ENCODE measurements at regions not wholly inside any gene's neighbourhood (a gene's known extent, or its start where the extent isn't known, plus 50 kb on each side); places are given as distances from the start of the nearest gene placed in this dataset.

DNA sequence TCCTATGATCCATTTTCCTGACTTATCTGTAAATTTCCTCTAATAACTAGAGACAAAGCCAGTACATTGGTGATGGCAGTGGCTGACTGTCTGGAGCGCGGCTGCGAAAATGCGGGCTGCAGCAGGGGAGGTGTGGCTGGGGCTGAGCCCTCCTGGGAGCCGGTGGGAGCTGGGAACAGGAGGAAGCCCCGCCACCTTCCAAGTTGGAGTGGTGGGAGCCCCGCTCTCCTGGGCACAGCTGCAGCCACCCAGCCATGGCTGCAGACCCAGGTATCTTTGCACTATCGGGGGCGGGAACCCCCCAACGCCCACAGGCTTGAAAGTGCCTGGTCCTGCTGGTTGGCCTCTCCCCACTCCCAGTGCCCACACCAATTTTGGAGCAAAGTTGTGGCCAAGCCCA, 633.0 kb upstream of the TMEFF2 start:
- Histone ChIP-seq H3K9me3 (replicated peaks; ENCODE audit: control insufficient read depth, insufficient read depth, low read length) (peaks cover 1% of the 10 kb centered on the region), H3K9ac (replicated peaks; ENCODE audit: extremely low read depth, insufficient read depth, low read length) (no peak overlapping the region), H3K27ac (ENCODE audit: insufficient read depth, low read depth, low read length) (no peak overlapping the region), H3K4me3 (replicated peaks in 1 of 3; ENCODE audit: insufficient read depth in 1 of 3, low read depth in 1 of 3, low read length in 3 of 3) (no peak overlapping the region), H3K4me2 (ENCODE audit: insufficient read depth, low read length) (no peak overlapping the region), H3K9me1 (replicated peaks; ENCODE audit: control insufficient read depth, extremely low read depth, insufficient read depth, low read length) (no peaks in the 10 kb centered on the region), H3K79me2 (ENCODE audit: control insufficient read depth, insufficient read depth, low read length) (no peaks in the 10 kb centered on the region), H3K27me3 (ENCODE audit: control insufficient read depth in 2 of 2, insufficient read depth in 2 of 2, low read length in 2 of 2) (no peaks in the 10 kb centered on the region), H3K4me1 (ENCODE audit: control insufficient read depth, extremely low read depth, insufficient read depth, low read length) (no peaks in the 10 kb centered on the region), H4K20me1 (replicated peaks; ENCODE audit: control insufficient read depth, extremely low read depth, insufficient read depth, low read length) (no peaks in the 10 kb centered on the region), H2AFZ (ENCODE audit: low read depth, low read length) (no peak overlapping the region), H3K36me3 (ENCODE audit: control insufficient read depth in 2 of 2, extremely low read depth in 1 of 2, insufficient read depth in 2 of 2, low read length in 2 of 2) (no peaks in the 10 kb centered on the region)
- no peak for TF ChIP-seq EZH2 (IDR thresholded peaks at IDR 0.05; ENCODE audit: borderline replicate concordance, low read depth, low read length, severe bottlenecking)
- TF ChIP-seq POLR2A (IDR thresholded peaks at IDR 0.05; ENCODE audit: low read depth, low read length) = no peak
- TF ChIP-seq POLR2AphosphoS5 (IDR thresholded peaks at IDR 0.05; ENCODE audit: insufficient read depth, low read depth, low read length) = no peak
- TF ChIP-seq MAX (IDR thresholded peaks at IDR 0.05; ENCODE audit: insufficient read depth, insufficient read length) = no peak
- no peak for TF ChIP-seq GATA2 (IDR thresholded peaks at IDR 0.05; ENCODE audit: insufficient read depth, insufficient read length, low read depth, low read length)
- TF ChIP-seq FOS (IDR thresholded peaks at IDR 0.05; ENCODE audit: borderline replicate concordance, insufficient read depth, low read length) = no peak
- TF ChIP-seq JUN (IDR thresholded peaks at IDR 0.05; ENCODE audit: borderline replicate concordance, insufficient read depth, insufficient read length, low read depth) = no peak
- CTCF ChIA-PET = no interaction called here
- FAIRE-seq = no peak
- intact Hi-C loops (cut with micrococcal nuclease) (no loop called here), dilution Hi-C loops (cut with MboI; ENCODE audit: extremely low pct_ligation_motif_present, low sequenced_read_pairs) (no loop called here)
- POLR2A ChIA-PET = no interaction called here
- DNase-seq (ENCODE audit: low read depth, low spot score) = no peak
- BruUV-seq (replicated peaks) = no TSS peak

- Histone ChIP-seq H3K4me1 (ENCODE audit: control insufficient read depth, extremely low read depth, insufficient read depth, low read length) (no peaks in the 10 kb centered on the region), H3K27me3 (ENCODE audit: control insufficient read depth in 2 of 2, insufficient read depth in 2 of 2, low read length in 2 of 2) (no peaks in the 10 kb centered on the region), H3K27ac (ENCODE audit: insufficient read depth, low read depth, low read length) (no peak overlapping the region), H3K4me3 (replicated peaks in 1 of 3; ENCODE audit: insufficient read depth in 1 of 3, low read depth in 1 of 3, low read length in 3 of 3) (no peak overlapping the region), H3K9me3 (replicated peaks; ENCODE audit: control insufficient read depth, insufficient read depth, low read length) (no peaks in the 10 kb centered on the region), H4K20me1 (replicated peaks; ENCODE audit: control insufficient read depth, extremely low read depth, insufficient read depth, low read length) (no peaks in the 10 kb centered on the region), H3K36me3 (ENCODE audit: control insufficient read depth in 2 of 2, extremely low read depth in 1 of 2, insufficient read depth in 2 of 2, low read length in 2 of 2) (no peaks in the 10 kb centered on the region), H3K9ac (replicated peaks; ENCODE audit: extremely low read depth, insufficient read depth, low read length) (no peak overlapping the region), H2AFZ (ENCODE audit: low read depth, low read length) (no peak overlapping the region), H3K4me2 (ENCODE audit: insufficient read depth, low read length) (no peak overlapping the region), H3K9me1 (replicated peaks; ENCODE audit: control insufficient read depth, extremely low read depth, insufficient read depth, low read length) (no peaks in the 10 kb centered on the region), H3K79me2 (ENCODE audit: control insufficient read depth, insufficient read depth, low read length) (no peaks in the 10 kb centered on the region)
- BruUV-seq (replicated peaks) = no TSS peak
- TF ChIP-seq EZH2 (IDR thresholded peaks at IDR 0.05; ENCODE audit: borderline replicate concordance, low read depth, low read length, severe bottlenecking) = no peak
- dilution Hi-C loops (cut with MboI; ENCODE audit: extremely low pct_ligation_motif_present, low sequenced_read_pairs) = no loop called here
- FAIRE-seq (no peak), DNase-seq (ENCODE audit: low read depth, low spot score) (no peak)
- ChIA-PET CTCF (no interaction called here), POLR2A (no interaction called here)
- intact Hi-C loops (cut with micrococcal nuclease) = no loop called here
Measured at GRCh38 chr2:192814376-192814775, 619.6 kb upstream of the TMEFF2 start.

Data from endothelial cell of umbilical vein (primary cell).